ENCODE measurements at regions not wholly inside any gene's neighbourhood (a gene's known extent, or its start where the extent isn't known, plus 50 kb on each side); places are given as distances from the start of the nearest gene placed in this dataset.
A peak's percentile ranks its signal among the peaks of the same experiment; 100 is the strongest.
"Not testable (repeated sequence)": the region's sequence is repeated elsewhere in the genome, so short reads cannot be mapped to it uniquely, and the experiment has no call there.

- H3K4me3 ChIP-seq (ENCODE audit: low read length), result peak overlapping the region; percentile 96
- no peaks in the 10 kb centered on the region for H3K9me3 Mint-ChIP-seq
- H3K27me3 Mint-ChIP-seq (ENCODE audit: insufficient read depth), result peaks cover 2% of the 10 kb centered on the region
- peak overlapping the region; percentile 31 for H3K27ac ChIP-seq (ENCODE audit: low read depth, low read length)
- no peaks in the 10 kb centered on the region for H3K4me1 ChIP-seq (ENCODE audit: control insufficient read depth, insufficient read depth, low read length)
- H3K27ac Mint-ChIP-seq, result peak overlapping the region; percentile 85
- H3K36me3 Mint-ChIP-seq (ENCODE audit: low read depth), result no peaks in the 10 kb centered on the region
- H3K27me3 ChIP-seq (ENCODE audit: control insufficient read depth, insufficient read depth, low read length, poor library complexity, severe bottlenecking), result no peaks in the 10 kb centered on the region
- H3K9ac ChIP-seq (ENCODE audit: extremely low read depth, low read length, poor library complexity, severe bottlenecking), result peak overlapping the region; percentile 64
- H3K36me3 ChIP-seq (ENCODE audit: control insufficient read depth, insufficient read depth, low read length), result peaks cover 1% of the 10 kb centered on the region
- peaks cover 16% of the 10 kb centered on the region for H3K4me1 Mint-ChIP-seq
- H3K9me3 ChIP-seq (ENCODE audit: control insufficient read depth, low read length), result no peaks in the 10 kb centered on the region
- 0 to 2% methylated on average over 22 to 74 of the region's 74 CpGs for WGBS, 2 experiments (ENCODE audit: insufficient coverage in 1 of 2, insufficient read length in 1 of 2)
- peak overlapping the region; percentile 87 for H3K4me3 Mint-ChIP-seq
- DNase-seq, result peak; percentile 95
- peak; percentile 95 for TF ChIP-seq CTCF (conservative IDR thresholded peaks at IDR 0.05)
Measured at GRCh38 chr13:21297914-21298831, 121.7 kb downstream of the MRPL57 start.

- no peaks in the 10 kb centered on the region for H3K9me3 Mint-ChIP-seq
- WGBS, 2 experiments (ENCODE audit: insufficient coverage in 1 of 2, insufficient read length in 1 of 2), result 88 to 95% methylated on average over 2 to 5 of the region's 6 CpGs
- no peak overlapping the region for H3K4me3 ChIP-seq (ENCODE audit: low read length)
- H3K4me1 Mint-ChIP-seq, result peaks cover 15% of the 10 kb centered on the region
- no peak overlapping the region for H3K27ac Mint-ChIP-seq
- H3K4me1 ChIP-seq (ENCODE audit: control insufficient read depth, insufficient read depth, low read length), result peaks cover 6% of the 10 kb centered on the region
- H3K27me3 ChIP-seq (ENCODE audit: control insufficient read depth, insufficient read depth, low read length, poor library complexity, severe bottlenecking), result no peaks in the 10 kb centered on the region
- H3K9me3 ChIP-seq (ENCODE audit: control insufficient read depth, low read length), result no peaks in the 10 kb centered on the region
- H3K27ac ChIP-seq (ENCODE audit: low read depth, low read length), result no peak overlapping the region
- H3K36me3 ChIP-seq (ENCODE audit: control insufficient read depth, insufficient read depth, low read length), result peaks cover 4% of the 10 kb centered on the region
- no peak overlapping the region for H3K9ac ChIP-seq (ENCODE audit: extremely low read depth, low read length, poor library complexity, severe bottlenecking)
- DNase-seq, result no peak
- no peak overlapping the region for H3K4me3 Mint-ChIP-seq
- H3K36me3 Mint-ChIP-seq (ENCODE audit: low read depth), result no peaks in the 10 kb centered on the region
- H3K27me3 Mint-ChIP-seq (ENCODE audit: insufficient read depth), result peaks cover 7% of the 10 kb centered on the region
- TF ChIP-seq CTCF (conservative IDR thresholded peaks at IDR 0.05), result no peak
Measured at GRCh38 chr13:21304256-21304655, 127.8 kb downstream of the MRPL57 start.

- H3K4me3 Mint-ChIP-seq; H3K36me3 ChIP-seq (ENCODE audit: control insufficient read depth, insufficient read depth, low read length); H3K27ac ChIP-seq (ENCODE audit: low read depth, low read length); H3K9ac ChIP-seq (ENCODE audit: extremely low read depth, low read length, poor library complexity, severe bottlenecking); H3K4me3 ChIP-seq (ENCODE audit: low read length); H3K4me1 ChIP-seq (ENCODE audit: control insufficient read depth, insufficient read depth, low read length); H3K27me3 ChIP-seq (ENCODE audit: control insufficient read depth, insufficient read depth, low read length, poor library complexity, severe bottlenecking); H3K9me3 Mint-ChIP-seq; H3K27ac Mint-ChIP-seq; H3K36me3 Mint-ChIP-seq (ENCODE audit: low read depth); H3K27me3 Mint-ChIP-seq (ENCODE audit: insufficient read depth); H3K9me3 ChIP-seq (ENCODE audit: control insufficient read depth, low read length): not testable (repeated sequence)
- peaks cover 12% of the 10 kb centered on the region for H3K4me1 Mint-ChIP-seq
- DNase-seq, result peak; percentile 52
- WGBS, 2 experiments (ENCODE audit: insufficient coverage in 1 of 2, insufficient read length in 1 of 2), result 77 to 100% methylated on average over 2 to 10 of the region's 12 CpGs
Measured at GRCh38 chr13:21306300-21307073, 130.0 kb downstream of the MRPL57 start.

- peaks cover 12% of the 10 kb centered on the region for H3K4me1 Mint-ChIP-seq
- H3K27me3 ChIP-seq (ENCODE audit: control insufficient read depth, insufficient read depth, low read length, poor library complexity, severe bottlenecking); H3K27me3 Mint-ChIP-seq (ENCODE audit: insufficient read depth); H3K9ac ChIP-seq (ENCODE audit: extremely low read depth, low read length, poor library complexity, severe bottlenecking); DNase-seq; H3K4me1 ChIP-seq (ENCODE audit: control insufficient read depth, insufficient read depth, low read length); H3K4me3 ChIP-seq (ENCODE audit: low read length); H3K36me3 ChIP-seq (ENCODE audit: control insufficient read depth, insufficient read depth, low read length); H3K36me3 Mint-ChIP-seq (ENCODE audit: low read depth); H3K9me3 Mint-ChIP-seq; H3K27ac Mint-ChIP-seq; H3K27ac ChIP-seq (ENCODE audit: low read depth, low read length); H3K9me3 ChIP-seq (ENCODE audit: control insufficient read depth, low read length); H3K4me3 Mint-ChIP-seq: not testable (repeated sequence)
- 98% methylated on average over 6 of the region's 12 CpGs; no CpG with 5 or more reads in 1 of the 2 experiments for WGBS, 2 experiments (ENCODE audit: insufficient coverage in 1 of 2, insufficient read length in 1 of 2)
Measured at GRCh38 chr13:21307158-21307557, 130.7 kb downstream of the MRPL57 start.

Data from endodermal cell (in vitro differentiated cells).